HEK293 (cell line): ENCODE measurements at regions not wholly inside any gene's neighbourhood (a gene's known extent, or its start where the extent isn't known, plus 50 kb on each side); places are given as distances from the start of the nearest gene placed in this dataset.

Experiments
- CTCF ChIA-PET: fragments of 350-600 bp; formaldehyde crosslinking; extraction: SDS; loops from one replicate; lab custom pipeline; 2021; ENCODE audit warnings: antibody characterized with exemption; lab: Yijun Ruan, JAX
- POLR2A ChIA-PET: fragments of 300-600 bp; formaldehyde crosslinking; extraction: SDS; loops from one replicate; lab custom pipeline; 2020; ENCODE audit warnings: antibody characterized with exemption, inconsistent platforms; lab: Yijun Ruan, JAX
- H3K27ac ChIP-seq: fragments of 200-500 bp; sonication (Bioruptor generic); 2 replicates; pipeline ENCODE4 v1.5.1; 2014; ENCODE audit warnings: low read depth, low read length, control low read depth, inconsistent platforms; ENCODE audit errors: extremely low read depth
- H3K36me3 ChIP-seq, 2 experiments: fragments of 200-500 bp in 1 of 2; sonication (Bioruptor generic) in 1 of 2; 1 replicate in 1 of 2; 2 replicates in 1 of 2; pipeline ENCODE4 v1.5.1; 2014 to 2017; ENCODE audit warnings: inconsistent platforms in 2 of 2, low read length in 2 of 2; ENCODE audit not compliant: control insufficient read depth in 2 of 2, insufficient read depth in 1 of 2
- H3K4me1 ChIP-seq: fragments of 200-500 bp; sonication (Bioruptor generic); 2 replicates; pipeline ENCODE4 v1.5.1; 2014; ENCODE audit warnings: mild to moderate bottlenecking, low read length, inconsistent platforms; ENCODE audit not compliant: control insufficient read depth, insufficient read depth
- H3K4me3 ChIP-seq: 2 replicates; pipeline ENCODE4 v1.5.1; 2011; ENCODE audit warnings: low read depth, mild to moderate bottlenecking, control low read depth, low read length, moderate library complexity
- H3K9me3 ChIP-seq: fragments of 200-500 bp; sonication (Bioruptor generic); 2 replicates; pipeline ENCODE4 v1.5.1; 2014; ENCODE audit warnings: low read depth, low read length, inconsistent platforms; ENCODE audit not compliant: control insufficient read depth, insufficient read depth
- BCL11B ChIP-seq: fragments of 450-650 bp; formaldehyde crosslinking; IDR thresholded peaks from 2 replicates; pipeline ENCODE4 v1.5.1; 2016; ENCODE audit warnings: low read depth, missing biosample characterization, missing genetic modification characterization
- REPIN1 ChIP-seq: fragments of 450-650 bp; formaldehyde crosslinking; IDR thresholded peaks from 2 replicates; pipeline ENCODE4 v1.5.1; 2017; ENCODE audit warnings: missing biosample characterization, missing genetic modification characterization, low read depth
- WT1 ChIP-seq: fragments of 450-650 bp; formaldehyde crosslinking; IDR thresholded peaks from 2 replicates; pipeline ENCODE4 v1.5.1; 2016; ENCODE audit warnings: missing biosample characterization, missing genetic modification characterization
- ZBTB21 ChIP-seq: fragments of 450-650 bp; formaldehyde crosslinking; IDR thresholded peaks from 2 replicates; pipeline ENCODE4 v1.5.1; 2017; ENCODE audit warnings: missing biosample characterization, missing genetic modification characterization
- ZFHX2 ChIP-seq: fragments of 450-650 bp; formaldehyde crosslinking; conservative IDR thresholded peaks from 2 replicates; pipeline ENCODE4 v1.5.1; 2016; ENCODE audit warnings: missing biosample characterization, missing genetic modification characterization
- ZNF138 ChIP-seq: fragments of 450-650 bp; formaldehyde crosslinking; IDR thresholded peaks from 2 replicates; pipeline ENCODE4 v1.5.1; 2016; ENCODE audit warnings: missing biosample characterization, missing genetic modification characterization, borderline replicate concordance
- ZNF175 ChIP-seq: fragments of 450-650 bp; formaldehyde crosslinking; IDR thresholded peaks from 2 replicates; pipeline ENCODE4 v1.5.1; 2016; ENCODE audit warnings: missing biosample characterization, missing genetic modification characterization
- ZNF37A ChIP-seq: fragments of 450-650 bp; IDR thresholded peaks from 2 replicates; pipeline ENCODE4 v1.5.1; 2018; ENCODE audit warnings: missing biosample characterization, missing genetic modification characterization
- ZNF416 ChIP-seq: fragments of 450-650 bp; formaldehyde crosslinking; IDR thresholded peaks from 2 replicates; pipeline ENCODE4 v1.5.1; 2016; ENCODE audit warnings: missing biosample characterization, missing genetic modification characterization
- ZNF544 ChIP-seq: fragments of 450-650 bp; formaldehyde crosslinking; IDR thresholded peaks from 2 replicates; pipeline ENCODE4 v1.5.0; 2017; ENCODE audit warnings: missing biosample characterization, missing genetic modification characterization
- ZNF624 ChIP-seq: fragments of 450-650 bp; formaldehyde crosslinking; IDR thresholded peaks from 2 replicates; pipeline ENCODE4 v1.5.1; 2017; ENCODE audit warnings: missing biosample characterization, missing genetic modification characterization
- ZNF654 ChIP-seq: fragments of 450-650 bp; formaldehyde crosslinking; IDR thresholded peaks from 2 replicates; pipeline ENCODE4 v1.5.1; 2016; ENCODE audit warnings: low read depth, missing biosample characterization, missing genetic modification characterization
- ZNF670 ChIP-seq: fragments of 450-650 bp; formaldehyde crosslinking; IDR thresholded peaks from 2 replicates; pipeline ENCODE4 v1.5.1; 2016; ENCODE audit warnings: missing biosample characterization, missing genetic modification characterization, low read depth
- ZSCAN16 ChIP-seq: fragments of 450-650 bp; formaldehyde crosslinking; IDR thresholded peaks from 2 replicates; pipeline ENCODE4 v1.5.1; 2016; ENCODE audit warnings: missing biosample characterization, missing genetic modification characterization
- TF ChIP-seq, protein P1 (sequence below): fragments of 450-650 bp; formaldehyde crosslinking; IDR thresholded peaks from 2 replicates; pipeline ENCODE4 v1.5.1; 2016; ENCODE audit warnings: missing biosample characterization, missing genetic modification characterization
- TF ChIP-seq, protein P2 (sequence below): fragments of 450-650 bp; formaldehyde crosslinking; IDR thresholded peaks from 2 replicates; pipeline ENCODE4 v1.5.1; 2016; ENCODE audit warnings: missing biosample characterization, missing genetic modification characterization, low read depth
- TF ChIP-seq, protein P3 (sequence below): fragments of 450-650 bp; formaldehyde crosslinking; IDR thresholded peaks from 2 replicates; pipeline ENCODE4 v1.5.1; 2016; ENCODE audit warnings: missing biosample characterization, missing genetic modification characterization
- TF ChIP-seq, protein P4 (sequence below): sonication (generic); formaldehyde crosslinking; IDR thresholded peaks from 2 replicates; pipeline ENCODE4 v1.8.1; 2022; ENCODE audit warnings: mild to moderate bottlenecking, moderate library complexity, missing genetic modification reagents
- TF ChIP-seq, protein P5 (sequence below): fragments of 450-650 bp; formaldehyde crosslinking; IDR thresholded peaks from 2 replicates; pipeline ENCODE4 v1.5.1; 2016; ENCODE audit warnings: missing biosample characterization, missing genetic modification characterization

- H3K27ac ChIP-seq, result no peak overlapping the region
- POLR2A ChIA-PET, result no interaction called here
- TF ChIP-seq ZNF37A (tag by site-specific recombination), result no peak
- TF ChIP-seq, protein P1, sequence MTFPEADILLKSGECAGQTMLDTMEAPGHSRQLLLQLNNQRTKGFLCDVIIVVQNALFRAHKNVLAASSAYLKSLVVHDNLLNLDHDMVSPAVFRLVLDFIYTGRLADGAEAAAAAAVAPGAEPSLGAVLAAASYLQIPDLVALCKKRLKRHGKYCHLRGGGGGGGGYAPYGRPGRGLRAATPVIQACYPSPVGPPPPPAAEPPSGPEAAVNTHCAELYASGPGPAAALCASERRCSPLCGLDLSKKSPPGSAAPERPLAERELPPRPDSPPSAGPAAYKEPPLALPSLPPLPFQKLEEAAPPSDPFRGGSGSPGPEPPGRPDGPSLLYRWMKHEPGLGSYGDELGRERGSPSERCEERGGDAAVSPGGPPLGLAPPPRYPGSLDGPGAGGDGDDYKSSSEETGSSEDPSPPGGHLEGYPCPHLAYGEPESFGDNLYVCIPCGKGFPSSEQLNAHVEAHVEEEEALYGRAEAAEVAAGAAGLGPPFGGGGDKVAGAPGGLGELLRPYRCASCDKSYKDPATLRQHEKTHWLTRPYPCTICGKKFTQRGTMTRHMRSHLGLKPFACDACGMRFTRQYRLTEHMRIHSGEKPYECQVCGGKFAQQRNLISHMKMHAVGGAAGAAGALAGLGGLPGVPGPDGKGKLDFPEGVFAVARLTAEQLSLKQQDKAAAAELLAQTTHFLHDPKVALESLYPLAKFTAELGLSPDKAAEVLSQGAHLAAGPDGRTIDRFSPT (tag by site-specific recombination), result no peak
- no peak for TF ChIP-seq ZNF544
- TF ChIP-seq REPIN1 (tag by site-specific recombination), result no peak
- TF ChIP-seq ZNF416 (tag by site-specific recombination), result no peak
- TF ChIP-seq, protein P2, sequence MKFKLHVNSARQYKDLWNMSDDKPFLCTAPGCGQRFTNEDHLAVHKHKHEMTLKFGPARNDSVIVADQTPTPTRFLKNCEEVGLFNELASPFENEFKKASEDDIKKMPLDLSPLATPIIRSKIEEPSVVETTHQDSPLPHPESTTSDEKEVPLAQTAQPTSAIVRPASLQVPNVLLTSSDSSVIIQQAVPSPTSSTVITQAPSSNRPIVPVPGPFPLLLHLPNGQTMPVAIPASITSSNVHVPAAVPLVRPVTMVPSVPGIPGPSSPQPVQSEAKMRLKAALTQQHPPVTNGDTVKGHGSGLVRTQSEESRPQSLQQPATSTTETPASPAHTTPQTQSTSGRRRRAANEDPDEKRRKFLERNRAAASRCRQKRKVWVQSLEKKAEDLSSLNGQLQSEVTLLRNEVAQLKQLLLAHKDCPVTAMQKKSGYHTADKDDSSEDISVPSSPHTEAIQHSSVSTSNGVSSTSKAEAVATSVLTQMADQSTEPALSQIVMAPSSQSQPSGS (tag by site-specific recombination), result no peak
- no peak for TF ChIP-seq BCL11B (tag by site-specific recombination)
- TF ChIP-seq ZBTB21, result no peak
- no peaks in the 10 kb centered on the region for H3K4me1 ChIP-seq
- no peak overlapping the region for H3K4me3 ChIP-seq
- CTCF ChIA-PET, result no interaction called here
- no peaks in the 10 kb centered on the region for H3K9me3 ChIP-seq
- no peaks in the 10 kb centered on the region for H3K36me3 ChIP-seq
Measured at GRCh38 chr3:106006571-106006970, 137.8 kb upstream of the CBLB start.

- ChIA-PET POLR2A (no interaction called here), CTCF (no interaction called here)
- no peak for TF ChIP-seq ZFHX2
- no peak for TF ChIP-seq ZNF670 (tag by site-specific recombination)
- no peak for TF ChIP-seq ZNF175 (tag by site-specific recombination)
- TF ChIP-seq ZNF138 (tag by site-specific recombination), result no peak
- no peak for TF ChIP-seq ZSCAN16 (tag by site-specific recombination)
- TF ChIP-seq WT1, result no peak
- TF ChIP-seq, protein P3, sequence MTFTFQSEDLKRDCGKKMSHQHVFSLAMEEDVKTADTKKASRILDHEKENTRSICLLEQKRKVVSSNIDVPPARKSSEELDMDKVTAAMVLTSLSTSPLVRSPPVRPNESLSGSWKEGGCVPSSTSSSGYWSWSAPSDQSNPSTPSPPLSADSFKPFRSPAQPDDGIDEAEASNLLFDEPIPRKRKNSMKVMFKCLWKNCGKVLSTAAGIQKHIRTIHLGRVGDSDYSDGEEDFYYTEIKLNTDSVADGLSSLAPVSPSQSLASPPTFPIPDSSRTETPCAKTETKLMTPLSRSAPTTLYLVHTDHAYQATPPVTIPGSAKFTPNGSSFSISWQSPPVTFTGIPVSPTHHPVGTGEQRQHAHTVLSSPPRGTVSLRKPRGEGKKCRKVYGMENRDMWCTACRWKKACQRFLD (tag by site-specific recombination), result no peak
- TF ChIP-seq ZNF624 (tag by site-specific recombination), result no peak
- TF ChIP-seq, protein P4, sequence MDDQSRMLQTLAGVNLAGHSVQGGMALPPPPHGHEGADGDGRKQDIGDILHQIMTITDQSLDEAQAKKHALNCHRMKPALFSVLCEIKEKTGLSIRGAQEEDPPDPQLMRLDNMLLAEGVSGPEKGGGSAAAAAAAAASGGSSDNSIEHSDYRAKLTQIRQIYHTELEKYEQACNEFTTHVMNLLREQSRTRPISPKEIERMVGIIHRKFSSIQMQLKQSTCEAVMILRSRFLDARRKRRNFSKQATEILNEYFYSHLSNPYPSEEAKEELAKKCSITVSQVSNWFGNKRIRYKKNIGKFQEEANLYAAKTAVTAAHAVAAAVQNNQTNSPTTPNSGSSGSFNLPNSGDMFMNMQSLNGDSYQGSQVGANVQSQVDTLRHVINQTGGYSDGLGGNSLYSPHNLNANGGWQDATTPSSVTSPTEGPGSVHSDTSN (CRISPR knock-in tag), result no peak
- no peak for TF ChIP-seq ZNF654
- TF ChIP-seq, protein P5, sequence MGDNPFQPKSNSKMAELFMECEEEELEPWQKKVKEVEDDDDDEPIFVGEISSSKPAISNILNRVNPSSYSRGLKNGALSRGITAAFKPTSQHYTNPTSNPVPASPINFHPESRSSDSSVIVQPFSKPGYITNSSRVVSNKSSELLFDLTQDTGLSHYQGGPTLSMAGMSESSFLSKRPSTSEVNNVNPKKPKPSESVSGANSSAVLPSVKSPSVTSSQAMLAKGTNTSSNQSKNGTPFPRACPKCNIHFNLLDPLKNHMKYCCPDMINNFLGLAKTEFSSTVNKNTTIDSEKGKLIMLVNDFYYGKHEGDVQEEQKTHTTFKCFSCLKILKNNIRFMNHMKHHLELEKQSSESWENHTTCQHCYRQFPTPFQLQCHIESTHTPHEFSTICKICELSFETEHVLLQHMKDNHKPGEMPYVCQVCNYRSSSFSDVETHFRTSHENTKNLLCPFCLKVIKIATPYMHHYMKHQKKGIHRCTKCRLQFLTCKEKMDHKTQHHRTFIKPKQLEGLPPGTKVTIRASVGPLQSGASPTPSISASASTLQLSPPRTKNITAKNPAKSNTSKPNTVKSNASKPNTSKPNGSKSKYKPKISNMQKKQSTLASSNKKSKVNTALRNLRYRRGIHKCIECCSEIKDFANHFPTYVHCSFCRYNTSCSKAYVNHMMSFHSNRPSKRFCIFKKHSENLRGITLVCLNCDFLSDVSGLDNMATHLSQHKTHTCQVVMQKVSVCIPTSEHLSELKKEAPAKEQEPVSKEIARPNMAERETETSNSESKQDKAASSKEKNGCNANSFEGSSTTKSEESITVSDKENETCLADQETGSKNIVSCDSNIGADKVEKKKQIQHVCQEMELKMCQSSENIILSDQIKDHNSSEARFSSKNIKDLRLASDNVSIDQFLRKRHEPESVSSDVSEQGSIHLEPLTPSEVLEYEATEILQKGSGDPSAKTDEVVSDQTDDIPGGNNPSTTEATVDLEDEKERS, result no peak
- Histone ChIP-seq H3K9me3 (no peaks in the 10 kb centered on the region), H3K4me3 (no peak overlapping the region), H3K4me1 (no peaks in the 10 kb centered on the region), H3K27ac (no peak overlapping the region), H3K36me3 (no peaks in the 10 kb centered on the region)
Measured at GRCh38 chr3:106007512-106007911, 138.7 kb upstream of the CBLB start.
